Hindlimb muscle (tissue), 1 donor: ENCODE measurements at regions not wholly inside any gene's neighbourhood (a gene's known extent, or its start where the extent isn't known, plus 50 kb on each side); places are given as distances from the start of the nearest gene placed in this dataset.

Source experiments
- DNase-seq: peaks from one replicate; pipeline ENCODE4 v3.0.0-alpha.2; 2013

GRCh38 chr15:72965671-72966070 is 86.6 kb upstream of the NEO1 start:
- no peak for DNase-seq

GRCh38 chr15:72964542-72964941 is 87.7 kb upstream of the NEO1 start:
- no peak for DNase-seq

- no peak for DNase-seq
Measured at GRCh38 chr15:72964135-72964534, 88.1 kb upstream of the NEO1 start.

GRCh38 chr15:72962054-72962702 is 90.1 kb upstream of the NEO1 start:
- no peak for DNase-seq

GRCh38 chr15:72961346-72961745 is 90.9 kb upstream of the NEO1 start:
- no peak for DNase-seq

GRCh38 chr15:72958634-72959033 is 93.6 kb upstream of the NEO1 start:
- no peak for DNase-seq

- DNase-seq = no peak
Measured at GRCh38 chr15:72953306-72953705, 99.0 kb upstream of the NEO1 start.

- DNase-seq = no peak
Measured at GRCh38 chr15:72952151-72952550, 100.1 kb upstream of the NEO1 start.

GRCh38 chr15:72948662-72949061 is 103.6 kb upstream of the NEO1 start:
- no peak for DNase-seq

GRCh38 chr15:72947709-72948108 is 104.6 kb upstream of the NEO1 start:
- no peak for DNase-seq

GRCh38 chr15:72944565-72944964 is 107.7 kb upstream of the NEO1 start:
- DNase-seq = no peak

- no peak for DNase-seq
Measured at GRCh38 chr15:72940229-72940622, 112.0 kb upstream of the NEO1 start.

- no peak for DNase-seq
Measured at GRCh38 chr15:72939514-72940228, 112.6 kb upstream of the NEO1 start.

GRCh38 chr15:72936691-72937679 is 115.3 kb upstream of the NEO1 start:
- no peak for DNase-seq

- DNase-seq = no peak
Measured at GRCh38 chr15:72936237-72936636, 116.0 kb upstream of the NEO1 start.

GRCh38 chr15:72935521-72935920 is 116.7 kb upstream of the NEO1 start:
- no peak for DNase-seq

- no peak for DNase-seq
Measured at GRCh38 chr15:72934921-72935320, 117.3 kb upstream of the NEO1 start.

GRCh38 chr15:72933976-72934375 is 118.3 kb upstream of the NEO1 start:
- DNase-seq = no peak

- DNase-seq = no peak
Measured at GRCh38 chr15:72932472-72932871, 119.8 kb upstream of the NEO1 start.

- no peak for DNase-seq
Measured at GRCh38 chr15:72927451-72927850, 124.8 kb upstream of the NEO1 start.

- DNase-seq = no peak
Measured at GRCh38 chr15:72925661-72926060, 126.6 kb upstream of the NEO1 start.

- no peak for DNase-seq
Measured at GRCh38 chr15:72923289-72923688, 129.0 kb upstream of the NEO1 start.

- DNase-seq = no peak
Measured at GRCh38 chr15:72920551-72920950, 131.7 kb upstream of the NEO1 start.
